HG03025 (cell line): ENCODE measurements at regions not wholly inside any gene's neighbourhood (a gene's known extent, or its start where the extent isn't known, plus 50 kb on each side); places are given as distances from the start of the nearest gene placed in this dataset.

Experiments used
- ATAC-seq: cut with Tn5 transposase; IDR thresholded peaks from one replicate; pipeline ENCODE4 v1.9.1; 2021; ENCODE audit warnings: mild to moderate bottlenecking, moderate library complexity; ENCODE audit not compliant: unreplicated experiment, low FRiP score

DNA sequence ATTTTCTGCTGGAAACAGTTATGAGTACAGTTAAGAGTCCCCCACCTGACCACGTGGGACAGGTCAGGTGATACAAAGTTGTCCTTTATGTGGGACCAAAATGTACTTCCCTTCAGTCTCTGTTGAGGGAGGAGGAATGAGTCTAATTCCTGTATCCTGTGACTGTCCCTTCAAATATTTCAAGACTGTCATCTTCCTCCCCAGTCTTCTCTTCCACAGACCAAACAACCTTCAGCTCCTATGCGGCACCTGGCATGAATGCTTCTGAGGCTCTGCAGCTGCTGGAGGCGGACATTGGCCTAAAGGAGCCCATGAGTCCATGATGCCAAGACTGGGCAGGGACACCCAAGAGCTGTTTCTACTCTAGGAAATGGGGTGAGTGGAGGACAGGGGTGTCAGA lies 72.1 kb upstream of the SIM2 start:
- no peak for ATAC-seq

- ATAC-seq = no peak
Measured at GRCh38 chr21:36627242-36627641, 71.7 kb upstream of the SIM2 start.

- no peak for ATAC-seq
Measured at GRCh38 chr21:36628106-36628505, 70.8 kb upstream of the SIM2 start.

DNA sequence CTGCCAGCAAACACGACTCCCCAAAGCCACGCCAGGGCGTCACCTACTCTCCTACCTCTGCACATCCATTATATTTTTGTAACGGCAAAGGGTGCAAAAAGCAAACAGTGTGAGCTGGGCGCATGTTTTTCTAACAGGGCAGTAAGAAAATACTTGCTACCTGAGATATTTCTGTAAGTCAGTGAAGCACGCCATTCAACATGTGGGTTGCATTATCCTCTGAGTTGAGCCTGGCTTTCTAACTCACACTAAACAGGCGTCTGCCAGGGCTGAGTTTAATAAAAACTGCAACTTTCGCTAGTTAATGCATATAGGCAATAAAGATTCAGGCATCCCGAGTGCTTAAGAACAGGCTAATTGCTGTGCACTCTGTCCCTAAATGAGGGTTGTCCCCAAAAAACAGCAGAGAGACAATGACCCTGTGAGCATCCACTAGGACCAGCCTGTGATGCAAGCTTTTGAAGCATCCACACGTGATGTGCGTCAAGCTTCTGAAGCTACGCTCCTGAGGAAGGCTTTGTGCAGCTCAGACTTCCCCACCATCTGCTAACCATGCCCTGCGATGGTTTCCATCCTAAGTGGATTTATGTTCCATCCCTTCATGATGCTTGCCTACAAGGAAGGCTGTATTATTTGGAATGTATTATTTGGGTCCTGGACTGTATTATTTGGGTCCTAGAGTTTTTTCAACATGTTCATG lies 70.0 kb upstream of the SIM2 start:
- no peak for ATAC-seq

DNA sequence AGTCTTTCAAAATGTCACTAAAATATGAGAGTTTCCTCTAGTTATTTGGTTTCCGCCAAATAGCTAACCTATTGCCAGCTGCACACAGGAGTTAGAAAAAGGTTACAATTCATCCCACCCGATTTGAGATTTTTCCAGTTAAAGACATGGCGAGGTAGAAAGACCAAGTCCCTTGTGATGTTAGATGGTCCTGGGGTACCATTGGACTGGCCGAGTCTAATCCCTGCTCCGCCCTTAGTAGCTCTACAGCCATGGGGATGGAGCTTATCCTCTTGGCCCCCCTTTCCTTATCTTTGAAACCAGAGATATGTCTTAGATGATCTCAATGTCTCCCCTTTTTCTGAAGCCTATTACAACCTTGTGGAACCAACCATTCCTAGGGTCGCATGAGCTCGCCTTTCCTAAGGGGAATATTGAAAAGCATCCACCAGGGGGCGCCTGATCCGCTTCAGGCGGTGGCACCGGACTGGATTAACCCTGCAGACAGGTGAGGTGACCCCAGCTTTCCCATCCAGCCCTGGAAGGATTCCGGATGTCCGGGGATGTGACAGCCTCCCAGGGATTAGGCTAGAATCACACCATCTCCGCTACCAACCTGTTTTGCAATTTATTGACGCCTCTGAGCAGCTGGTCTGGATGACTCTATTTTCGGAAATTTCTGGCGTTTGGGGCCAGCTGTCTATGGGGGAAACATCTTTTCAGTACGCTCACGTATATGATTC lies 68.3 kb upstream of the SIM2 start:
- ATAC-seq = no peak

GRCh38 chr21:36636016-36636415 lies 62.9 kb upstream of the SIM2 start:
- ATAC-seq = no peak

GRCh38 chr21:36636439-36636838 lies 62.5 kb upstream of the SIM2 start:
- ATAC-seq = no peak

DNA sequence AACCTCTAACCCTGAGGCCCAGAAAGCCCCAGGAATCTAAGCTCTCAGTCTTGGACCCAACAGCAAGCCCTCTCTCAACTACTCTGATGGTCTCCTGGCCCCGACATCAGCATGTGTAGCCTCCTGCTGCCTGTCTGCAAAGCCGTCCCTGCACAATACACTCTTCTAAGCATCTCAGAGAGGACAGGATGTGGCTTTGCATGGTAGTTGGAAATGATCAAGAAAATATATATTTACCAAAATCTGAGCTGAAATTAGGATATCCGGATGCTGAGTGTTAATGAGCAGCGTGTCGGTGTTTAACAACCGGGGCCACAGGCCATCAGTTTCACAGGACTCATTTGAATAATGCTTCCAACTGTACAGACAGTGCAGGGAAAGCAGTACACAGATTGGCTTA lies 59.1 kb upstream of the SIM2 start:
- no peak for ATAC-seq

GRCh38 chr21:36640174-36640720 lies 58.7 kb upstream of the SIM2 start:
- no peak for ATAC-seq

GRCh38 chr21:36640721-36641244 lies 58.1 kb upstream of the SIM2 start:
- no peak for ATAC-seq

GRCh38 chr21:36641346-36641745 lies 57.6 kb upstream of the SIM2 start:
- no peak for ATAC-seq

DNA sequence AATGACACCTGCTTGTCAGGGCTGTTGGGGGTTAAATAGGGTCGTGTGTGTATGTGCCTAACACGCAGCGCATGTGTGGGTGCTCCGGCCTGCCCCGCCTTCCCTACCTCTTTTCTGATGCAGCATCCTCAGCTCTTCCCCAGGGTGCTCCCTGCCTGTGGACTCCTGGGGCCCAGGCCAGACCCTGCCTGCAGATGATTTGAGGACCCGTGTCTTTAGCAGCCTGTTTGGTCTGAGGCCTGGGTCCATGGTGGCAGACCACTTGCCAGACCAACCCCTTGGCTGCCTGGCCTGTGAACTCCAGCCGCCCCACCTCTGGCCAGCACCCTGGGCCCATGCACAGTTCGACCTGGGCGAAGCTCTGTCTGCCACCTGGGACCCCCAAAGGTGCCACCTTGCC lies 57.0 kb upstream of the SIM2 start:
- no peak for ATAC-seq

DNA sequence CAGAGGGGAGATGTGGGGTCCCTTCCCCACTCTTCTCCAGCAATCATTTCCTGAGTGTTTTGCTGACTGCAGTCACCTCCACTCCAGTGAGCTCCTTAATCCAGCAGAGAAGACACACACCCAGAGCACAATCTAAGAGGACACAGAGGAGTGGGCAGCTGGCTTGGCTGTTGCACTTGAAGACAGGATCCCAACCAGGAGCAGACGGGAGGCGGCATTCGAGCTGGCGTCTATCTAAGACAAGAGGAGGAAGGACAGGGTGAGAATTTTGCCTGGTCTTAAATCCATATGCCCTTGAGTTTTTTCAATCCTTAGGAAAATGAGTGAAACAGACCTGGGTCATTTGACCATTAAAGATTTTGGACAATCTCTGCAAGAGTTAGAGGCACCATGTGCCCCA lies 56.1 kb upstream of the SIM2 start:
- ATAC-seq = no peak

- no peak for ATAC-seq
Measured at GRCh38 chr21:36643374-36644250, 55.3 kb upstream of the SIM2 start.

DNA sequence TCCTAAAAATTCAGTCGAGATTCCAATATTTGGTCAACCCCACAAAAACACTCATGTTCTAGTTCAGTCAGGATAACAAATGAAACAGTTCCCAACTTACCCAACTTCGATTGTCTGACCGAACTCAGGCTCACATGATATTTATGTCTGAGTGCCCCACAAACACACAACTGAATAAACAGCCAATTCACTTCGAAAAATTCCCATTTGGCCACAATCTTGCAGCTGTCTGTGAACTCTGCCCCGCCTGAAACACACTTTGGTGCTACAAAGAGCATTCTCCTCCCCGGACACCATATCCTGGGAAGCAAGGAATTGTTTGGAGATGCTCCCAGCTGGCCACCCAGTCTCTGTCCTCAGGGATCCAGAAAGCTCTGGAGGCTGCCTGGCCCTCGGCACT lies 52.9 kb upstream of the SIM2 start:
- no peak for ATAC-seq

DNA sequence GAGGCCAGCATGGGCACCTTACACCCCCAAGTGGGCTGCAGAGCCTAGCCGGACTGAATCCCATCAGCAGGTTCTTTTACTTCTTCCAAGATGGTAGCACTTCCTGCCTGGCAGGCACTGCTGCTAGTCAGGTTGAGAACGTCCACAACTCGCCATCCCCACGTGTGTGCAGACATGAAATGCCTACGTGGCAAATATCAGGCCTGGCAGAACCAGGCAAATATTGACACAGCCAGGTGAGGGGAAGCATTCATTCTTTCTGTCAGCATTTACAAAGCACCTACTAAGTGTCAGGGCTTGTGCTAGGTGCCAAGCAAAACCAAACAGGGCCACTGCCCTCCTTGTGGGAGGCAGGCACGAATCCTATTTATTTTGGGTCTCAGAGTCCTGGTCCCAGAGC lies 52.3 kb upstream of the SIM2 start:
- ATAC-seq = no peak

DNA sequence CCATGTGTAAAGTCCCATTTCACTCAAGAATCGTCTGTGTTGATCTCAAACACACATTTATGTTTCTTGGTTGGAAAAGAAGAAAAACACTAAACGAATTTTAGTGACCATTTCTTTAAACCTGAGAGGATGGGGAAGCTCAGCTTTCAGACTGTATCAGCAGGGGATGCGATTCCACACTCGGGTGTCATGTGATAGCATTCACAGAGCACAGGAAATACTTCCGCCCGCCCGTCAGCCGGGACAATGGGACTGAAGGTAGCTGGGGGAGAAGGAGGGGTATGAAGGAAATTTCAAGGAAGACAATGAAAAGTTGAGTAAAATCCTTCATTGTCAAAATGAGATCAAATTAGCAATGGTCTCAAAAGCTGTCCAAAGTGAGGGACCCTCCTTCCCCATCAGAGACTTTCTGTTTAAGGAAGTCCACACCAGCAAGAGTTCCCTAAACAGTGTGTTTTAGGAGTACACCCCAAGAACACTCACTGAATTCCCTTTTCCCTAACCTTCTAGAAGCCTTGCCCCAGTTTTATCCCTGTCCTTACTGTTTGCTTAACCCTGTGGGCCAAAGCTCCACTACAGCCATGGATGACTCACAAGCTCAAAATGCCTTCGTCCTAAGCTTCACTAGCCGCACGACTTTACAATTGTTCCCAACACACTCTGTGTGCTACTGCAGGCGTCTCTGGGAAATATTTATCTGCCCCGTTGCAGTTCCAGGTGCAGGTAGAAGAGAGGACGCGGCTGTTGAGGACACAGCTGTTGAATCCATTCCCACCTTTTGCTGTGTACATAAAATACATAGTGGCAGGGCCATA lies 51.4 kb upstream of the SIM2 start:
- ATAC-seq = no peak
